ENCODE measurements at regions not wholly inside any gene's neighbourhood (a gene's known extent, or its start where the extent isn't known, plus 50 kb on each side); places are given as distances from the start of the nearest gene placed in this dataset.

DNA sequence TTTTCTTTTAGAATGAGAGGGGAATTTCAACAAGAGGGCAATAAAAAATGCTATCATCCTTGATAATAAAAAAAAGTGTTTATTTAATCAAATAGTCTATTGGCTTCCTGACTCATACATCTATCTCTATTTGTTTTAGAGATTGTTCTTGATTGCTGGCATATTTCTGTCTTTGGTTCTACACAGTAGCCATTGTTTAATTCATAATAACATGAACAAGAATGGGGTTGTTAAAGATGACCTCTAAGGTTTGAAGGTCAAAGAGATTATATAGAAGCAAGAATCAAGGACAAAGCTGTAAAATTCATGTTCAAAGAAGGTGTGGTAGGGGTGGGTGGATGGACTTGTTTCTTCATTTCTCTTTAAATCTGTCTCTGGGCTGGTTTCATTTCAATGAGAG is 166.0 kb upstream of the KLF12 start:
- H3K4me3 Mint-ChIP-seq = no peak overlapping the region
- CTCF ChIA-PET = interaction anchor here (0.6 to 0.8 kb wide), 2 partner anchors 375 to 920 kb away, joined by 3 read pairs; no protein-coding TSS in a partner anchor

DNA sequence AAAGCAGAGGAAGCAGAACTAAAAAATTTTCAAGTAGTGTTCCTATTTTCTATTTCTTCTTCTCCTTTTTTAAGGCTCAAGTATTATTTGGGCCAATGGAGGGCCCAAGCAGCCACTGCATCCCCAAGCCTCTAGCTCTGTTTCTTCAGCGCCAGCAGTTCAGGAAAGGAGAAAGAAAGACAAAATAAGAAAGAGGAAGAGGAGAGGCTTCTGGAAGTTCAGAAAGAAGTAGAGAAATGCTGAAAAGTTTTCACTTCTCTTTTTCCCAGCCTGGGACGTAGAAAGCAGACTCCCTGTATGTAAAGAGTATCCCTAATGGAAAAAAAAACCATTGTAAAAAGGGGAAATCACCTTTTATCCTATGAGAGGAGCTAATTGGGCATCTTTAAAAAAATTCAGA is 165.5 kb upstream of the KLF12 start:
- Mint-ChIP-seq H3K36me3 (peaks cover 39% of the 10 kb centered on the region), H3K27ac (no peak overlapping the region), H3K27me3 (no peaks in the 10 kb centered on the region), H3K9me3 (peaks cover 0 to 3% (median 0%) of the 10 kb centered on the region in 3 donors), H3K4me3 (no peak overlapping the region), H3K4me1 (peaks cover 0 to 21% (median 4%) of the 10 kb centered on the region in 3 donors)
- Histone ChIP-seq H3K4me3 (ENCODE audit: control insufficient read depth in 1 of 2, extremely low read depth in 1 of 2, low read length in 1 of 2) (no peak overlapping the region), H3K4me1 (ENCODE audit: control insufficient read depth in 1 of 2, extremely low read depth in 1 of 2, insufficient read depth in 2 of 2, low read length in 2 of 2) (no peaks in the 10 kb centered on the region), H3K27ac (ENCODE audit: low read length) (no peak overlapping the region), H3K9me3 (no peaks in the 10 kb centered on the region), H3K36me3 (ENCODE audit: control insufficient read depth in 2 of 2, extremely low read depth in 1 of 2, insufficient read depth in 1 of 2, low read length in 1 of 2) (no peaks in the 10 kb centered on the region), H3K27me3 (replicated peaks in 1 of 2; ENCODE audit: control insufficient read depth in 2 of 2, extremely low read depth in 1 of 2, insufficient read depth in 2 of 2, low read length in 1 of 2) (no peaks in the 10 kb centered on the region)
- POLR2A ChIA-PET = no interaction called here
- WGBS (ENCODE audit: insufficient coverage) = 100% methylated on average over 1 of the region's 2 CpGs
- CTCF ChIA-PET = interaction anchor here in 1 of 2 donors (0.6 kb wide), 1 partner anchor 920 kb away, joined by 3 read pairs; no protein-coding TSS in a partner anchor
- DNase-seq = no peak
- ATAC-seq (replicated peaks in 1 of 4) = no peak

More for the DNA sequence above, 166.0 kb upstream of the KLF12 start:
- POLR2A ChIA-PET = no interaction called here
- Histone ChIP-seq H3K27ac (ENCODE audit: low read length) (no peak overlapping the region), H3K9me3 (no peaks in the 10 kb centered on the region), H3K27me3 (replicated peaks in 1 of 2; ENCODE audit: control insufficient read depth in 2 of 2, extremely low read depth in 1 of 2, insufficient read depth in 2 of 2, low read length in 1 of 2) (no peaks in the 10 kb centered on the region), H3K4me3 (ENCODE audit: control insufficient read depth in 1 of 2, extremely low read depth in 1 of 2, low read length in 1 of 2) (no peak overlapping the region), H3K36me3 (ENCODE audit: control insufficient read depth in 2 of 2, extremely low read depth in 1 of 2, insufficient read depth in 1 of 2, low read length in 1 of 2) (no peaks in the 10 kb centered on the region), H3K4me1 (ENCODE audit: control insufficient read depth in 1 of 2, extremely low read depth in 1 of 2, insufficient read depth in 2 of 2, low read length in 2 of 2) (no peaks in the 10 kb centered on the region)
- H3K4me1 Mint-ChIP-seq = peaks cover 0 to 19% (median under 1%) of the 10 kb centered on the region in 3 donors
- H3K27me3 Mint-ChIP-seq = no peaks in the 10 kb centered on the region
- no peak overlapping the region for H3K27ac Mint-ChIP-seq
- H3K36me3 Mint-ChIP-seq = peaks cover 39% of the 10 kb centered on the region
- DNase-seq = no peak
- H3K9me3 Mint-ChIP-seq = peaks cover 0 to 3% (median 0%) of the 10 kb centered on the region in 3 donors
- ATAC-seq (replicated peaks in 1 of 4) = no peak

DNA sequence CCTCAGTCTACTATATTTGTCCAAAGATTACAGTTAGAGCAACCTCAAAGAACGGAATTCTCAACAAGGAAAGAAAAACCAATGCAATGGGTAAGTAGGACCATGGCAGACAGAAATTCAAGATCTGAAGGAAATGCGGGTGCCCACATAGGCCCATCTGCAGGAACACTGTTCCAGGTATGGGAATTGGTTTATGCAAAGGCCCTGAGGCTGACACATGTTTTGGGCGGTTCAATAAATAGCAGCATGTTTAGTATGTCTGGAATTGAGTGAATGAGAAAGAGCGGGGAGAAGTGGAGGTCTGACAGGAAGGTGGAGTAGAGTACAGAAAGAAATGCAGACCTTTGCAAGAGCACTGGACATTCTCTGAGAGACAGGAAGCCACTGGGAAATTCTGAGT is 164.7 kb upstream of the KLF12 start:
- Histone ChIP-seq H3K4me3 (ENCODE audit: control insufficient read depth in 1 of 2, extremely low read depth in 1 of 2, low read length in 1 of 2) (no peak overlapping the region), H3K27me3 (replicated peaks in 1 of 2; ENCODE audit: control insufficient read depth in 2 of 2, extremely low read depth in 1 of 2, insufficient read depth in 2 of 2, low read length in 1 of 2) (no peaks in the 10 kb centered on the region), H3K9me3 (no peaks in the 10 kb centered on the region), H3K4me1 (ENCODE audit: control insufficient read depth in 1 of 2, extremely low read depth in 1 of 2, insufficient read depth in 2 of 2, low read length in 2 of 2) (no peaks in the 10 kb centered on the region), H3K27ac (ENCODE audit: low read length) (no peak overlapping the region), H3K36me3 (ENCODE audit: control insufficient read depth in 2 of 2, extremely low read depth in 1 of 2, insufficient read depth in 1 of 2, low read length in 1 of 2) (no peaks in the 10 kb centered on the region)
- peaks cover 0 to 3% (median 0%) of the 10 kb centered on the region in 3 donors for H3K9me3 Mint-ChIP-seq
- ChIA-PET POLR2A (no interaction called here), CTCF (no interaction called here)
- H3K4me3 Mint-ChIP-seq = no peak overlapping the region
- ATAC-seq (replicated peaks in 1 of 4) = no peak
- WGBS (ENCODE audit: insufficient coverage) = 94% methylated on average over 3 of the region's 4 CpGs
- no peaks in the 10 kb centered on the region for H3K27me3 Mint-ChIP-seq
- H3K27ac Mint-ChIP-seq = no peak overlapping the region
- peaks cover 0 to 21% (median 6%) of the 10 kb centered on the region in 3 donors for H3K4me1 Mint-ChIP-seq
- DNase-seq = no peak
- peaks cover 39% of the 10 kb centered on the region for H3K36me3 Mint-ChIP-seq

DNA sequence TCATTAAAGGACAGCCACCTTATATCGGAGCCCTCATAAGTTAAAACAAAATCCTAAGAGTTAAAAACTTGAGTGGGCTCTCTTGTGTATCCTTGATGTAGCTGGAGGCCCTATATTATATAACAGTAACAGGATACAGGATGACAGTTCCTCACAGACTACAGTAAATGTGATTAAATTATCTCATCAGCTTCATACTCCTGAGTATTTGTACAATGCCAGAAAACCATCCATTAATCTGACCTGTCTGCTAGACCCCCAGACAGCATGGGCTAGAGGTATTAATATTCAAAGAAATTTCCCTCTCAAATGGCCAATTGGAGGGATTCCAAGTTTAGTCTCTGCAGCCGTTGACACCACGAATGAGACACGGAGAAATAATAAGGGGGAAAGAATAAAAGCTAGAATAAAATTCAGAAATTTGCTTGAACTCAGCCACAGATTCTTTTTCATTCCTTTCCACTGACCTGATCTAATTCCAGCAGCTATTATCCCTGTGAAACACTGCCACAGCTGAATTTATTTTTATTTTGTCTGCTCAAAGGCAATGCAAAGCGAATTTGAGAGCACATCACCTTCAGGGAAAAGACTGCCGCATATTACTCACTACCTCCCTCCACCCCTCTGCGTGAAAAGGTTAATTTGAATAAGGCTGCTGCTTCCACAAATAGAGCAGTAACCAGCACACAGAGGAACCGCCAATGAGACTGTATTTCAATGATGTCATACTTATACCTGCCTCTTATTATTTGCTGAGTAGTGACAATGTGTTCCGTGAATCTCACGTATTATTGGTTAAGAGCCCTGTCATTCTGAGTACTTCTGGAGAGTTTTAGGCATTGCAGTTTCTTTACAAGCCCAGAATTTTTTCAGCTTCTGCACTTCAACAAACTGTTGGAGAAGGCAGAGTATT is 155.9 kb upstream of the KLF12 start:
- H3K4me1 ChIP-seq (ENCODE audit: control insufficient read depth in 1 of 2, extremely low read depth in 1 of 2, insufficient read depth in 2 of 2, low read length in 2 of 2) = peaks cover 29 to 37% of the 10 kb centered on the region in 2 experiments
- H3K27ac Mint-ChIP-seq = peak overlapping the region; percentile 41 to 78

DNA sequence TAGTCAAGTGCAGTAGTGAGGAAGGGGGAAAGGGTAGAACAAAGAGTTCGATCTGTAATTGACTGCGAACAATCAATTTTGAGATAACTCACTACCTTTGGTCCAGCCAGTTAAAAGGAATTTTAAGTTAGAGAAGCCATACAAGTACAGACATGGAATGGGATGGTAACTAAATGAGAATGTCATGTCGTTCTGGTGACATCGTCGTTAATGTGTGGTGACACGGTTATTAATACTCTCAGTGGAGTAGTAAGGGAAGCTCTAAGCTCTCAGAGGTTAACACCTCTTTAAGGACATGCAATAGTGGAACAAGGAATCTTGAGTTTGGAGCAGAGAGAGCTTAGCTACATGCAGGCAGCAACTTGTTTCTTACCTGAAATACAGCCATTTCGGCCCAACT is 154.9 kb upstream of the KLF12 start:
- POLR2A ChIA-PET = interaction anchor here (0.9 to 3.1 kb wide), 3 partner anchors 156 to 1038 kb away, joined by 4 to 11 read pairs (median 4); partner anchors contain the start of gene KLF12 (in 1 of the 2)
- H3K36me3 ChIP-seq (ENCODE audit: control insufficient read depth in 2 of 2, extremely low read depth in 1 of 2, insufficient read depth in 1 of 2, low read length in 1 of 2) = no peaks in the 10 kb centered on the region
- peak overlapping the region in 1 of 3 donors; percentile 86 for H3K4me3 Mint-ChIP-seq
- H3K9me3 Mint-ChIP-seq = no peaks in the 10 kb centered on the region
- WGBS (ENCODE audit: insufficient coverage) = 96% methylated on average over 6 of the region's 7 CpGs
- H3K27me3 ChIP-seq (replicated peaks in 1 of 2; ENCODE audit: control insufficient read depth in 2 of 2, extremely low read depth in 1 of 2, insufficient read depth in 2 of 2, low read length in 1 of 2) = no peaks in the 10 kb centered on the region
- peaks cover 58 to 71% (median 67%) of the 10 kb centered on the region in 3 donors for H3K4me1 Mint-ChIP-seq
- no peaks in the 10 kb centered on the region for H3K36me3 Mint-ChIP-seq
- peak overlapping the region; percentile 86 for H3K27ac ChIP-seq (ENCODE audit: low read length)
- no peak for ATAC-seq (replicated peaks in 1 of 4)
- no peaks in the 10 kb centered on the region for H3K9me3 ChIP-seq
- no peak for DNase-seq
- peaks cover 29 to 37% of the 10 kb centered on the region in 2 experiments for H3K4me1 ChIP-seq (ENCODE audit: control insufficient read depth in 1 of 2, extremely low read depth in 1 of 2, insufficient read depth in 2 of 2, low read length in 2 of 2)
- CTCF ChIA-PET = interaction anchor here (0.8 to 3.3 kb wide), 6 partner anchors 55 to 1037 kb away, joined by 3 to 44 read pairs (median 5); partner anchors contain the start of gene KLF12 (in 1 of the 2)
- no peaks in the 10 kb centered on the region for H3K27me3 Mint-ChIP-seq
- H3K27ac Mint-ChIP-seq = peak overlapping the region; percentile 53 to 64
- no peak overlapping the region for H3K4me3 ChIP-seq (ENCODE audit: control insufficient read depth in 1 of 2, extremely low read depth in 1 of 2, low read length in 1 of 2)

More for the DNA sequence above, 155.9 kb upstream of the KLF12 start:
- Mint-ChIP-seq H3K36me3 (no peaks in the 10 kb centered on the region), H3K4me3 (peak overlapping the region; percentile 7 to 46 (median 18)), H3K9me3 (no peaks in the 10 kb centered on the region), H3K4me1 (peaks cover 51 to 68% (median 67%) of the 10 kb centered on the region in 3 donors), H3K27me3 (no peaks in the 10 kb centered on the region)
- POLR2A ChIA-PET = interaction anchor here (0.6 to 0.7 kb wide), 5 partner anchors 33 to 1419 kb away, joined by 3 to 5 read pairs (median 3); no protein-coding TSS in a partner anchor
- Histone ChIP-seq H3K4me3 (ENCODE audit: control insufficient read depth in 1 of 2, extremely low read depth in 1 of 2, low read length in 1 of 2) (no peak overlapping the region), H3K27me3 (replicated peaks in 1 of 2; ENCODE audit: control insufficient read depth in 2 of 2, extremely low read depth in 1 of 2, insufficient read depth in 2 of 2, low read length in 1 of 2) (no peaks in the 10 kb centered on the region), H3K9me3 (no peaks in the 10 kb centered on the region), H3K36me3 (ENCODE audit: control insufficient read depth in 2 of 2, extremely low read depth in 1 of 2, insufficient read depth in 1 of 2, low read length in 1 of 2) (no peaks in the 10 kb centered on the region), H3K27ac (ENCODE audit: low read length) (peak overlapping the region; percentile 61)
- peak in 33 of 35 experiments; percentile 2 to 81 (median 32) for DNase-seq
- CTCF ChIA-PET = interaction anchor here (0.5 to 1.9 kb wide), 4 partner anchors 39 to 1036 kb away, joined by 3 to 6 read pairs (median 4); no protein-coding TSS in a partner anchor
- peak; percentile 62 to 81 (median 64) for ATAC-seq (replicated peaks in 1 of 4)
- 40% methylated on average over 2 of the region's 10 CpGs for WGBS (ENCODE audit: insufficient coverage)

DNA sequence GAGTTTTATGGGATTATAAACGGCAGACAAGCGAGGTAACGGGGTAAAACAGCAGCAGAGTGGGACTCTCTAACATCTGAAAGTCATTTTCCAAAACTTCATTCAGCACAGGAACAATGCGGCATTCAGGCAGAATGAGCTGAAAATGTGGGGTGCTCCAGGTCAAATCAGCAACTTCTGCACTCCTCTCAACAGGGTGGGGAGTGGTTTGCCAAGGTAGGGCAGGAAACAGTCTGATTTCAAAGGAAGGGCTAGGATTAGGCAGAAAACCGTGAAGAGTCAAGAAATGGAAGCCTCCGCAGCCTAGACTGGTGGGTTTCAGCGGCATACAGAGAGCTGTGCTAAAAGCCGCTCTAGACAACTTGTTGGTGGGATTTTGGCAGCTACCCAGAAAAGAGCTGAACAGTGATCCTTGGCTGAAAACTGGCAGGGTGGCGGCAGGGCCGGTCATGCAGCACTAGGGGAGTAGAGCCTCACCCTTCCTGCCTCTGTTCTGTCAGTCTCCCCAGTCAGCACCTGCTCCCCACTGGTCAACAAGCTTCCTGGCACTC is 154.2 kb upstream of the KLF12 start:
- Histone ChIP-seq H3K9me3 (no peaks in the 10 kb centered on the region), H3K4me3 (ENCODE audit: control insufficient read depth in 1 of 2, extremely low read depth in 1 of 2, low read length in 1 of 2) (peak overlapping the region; percentile 39 to 57), H3K27me3 (replicated peaks in 1 of 2; ENCODE audit: control insufficient read depth in 2 of 2, extremely low read depth in 1 of 2, insufficient read depth in 2 of 2, low read length in 1 of 2) (no peaks in the 10 kb centered on the region), H3K4me1 (ENCODE audit: control insufficient read depth in 1 of 2, extremely low read depth in 1 of 2, insufficient read depth in 2 of 2, low read length in 2 of 2) (peaks cover 29 to 37% of the 10 kb centered on the region in 2 experiments), H3K36me3 (ENCODE audit: control insufficient read depth in 2 of 2, extremely low read depth in 1 of 2, insufficient read depth in 1 of 2, low read length in 1 of 2) (no peaks in the 10 kb centered on the region), H3K27ac (ENCODE audit: low read length) (peak overlapping the region; percentile 86)
- peak overlapping the region; percentile 86 to 98 for H3K27ac Mint-ChIP-seq
- ChIA-PET POLR2A (interaction anchor here (0.6 to 3.1 kb wide), 13 partner anchors 15 to 1038 kb away, joined by 3 to 48 read pairs (median 4); partner anchors contain the start of gene KLF12 (in 2 of the 2)), CTCF (interaction anchor here (0.6 to 4.6 kb wide), 38 partner anchors 9 to 1229 kb away, joined by 3 to 46 read pairs (median 6); partner anchors contain the start of gene KLF12 (in 1 of the 2))
- no peaks in the 10 kb centered on the region for H3K36me3 Mint-ChIP-seq
- ATAC-seq (replicated peaks in 1 of 4) (peak in 1 of 4 experiments; percentile 14), DNase-seq (peak in 20 of 35 experiments; percentile 0 to 54 (median 10))
- H3K27me3 Mint-ChIP-seq = no peaks in the 10 kb centered on the region
- H3K4me1 Mint-ChIP-seq = peaks cover 59 to 72% (median 67%) of the 10 kb centered on the region in 3 donors
- no peaks in the 10 kb centered on the region for H3K9me3 Mint-ChIP-seq
- H3K4me3 Mint-ChIP-seq = peak overlapping the region; percentile 68 to 86 (median 73)
- WGBS (ENCODE audit: insufficient coverage) = 32% methylated on average over 6 of the region's 10 CpGs
